GM23248 (cell line): ENCODE measurements at regions not wholly inside any gene's neighbourhood (a gene's known extent, or its start where the extent isn't known, plus 50 kb on each side); places are given as distances from the start of the nearest gene placed in this dataset.

Experiments used
- EZH2 ChIP-seq: fragments of 200-600 bp; sonication (generic); IDR thresholded peaks from 2 replicates; pipeline ENCODE4 v1.6.1; 2018; ENCODE audit warnings: antibody characterized with exemption, mild to moderate bottlenecking; ENCODE audit not compliant: insufficient read depth, poor library complexity, severe bottlenecking
- EZH2phosphoT487 ChIP-seq: fragments of 200-600 bp; sonication (generic); IDR thresholded peaks from 2 replicates; pipeline ENCODE4 v1.6.1; 2018; ENCODE audit warnings: antibody characterized with exemption, moderate library complexity, mild to moderate bottlenecking, low read depth; ENCODE audit not compliant: insufficient read depth

GRCh38 chr2:31725444-31725843 is 144.7 kb upstream of the SRD5A2 start:
- TF ChIP-seq EZH2phosphoT487 (no peak), EZH2 (no peak)
